C4-2B (cell line): ENCODE measurements at regions not wholly inside any gene's neighbourhood (a gene's known extent, or its start where the extent isn't known, plus 50 kb on each side); places are given as distances from the start of the nearest gene placed in this dataset.

Experiments
- CTCF ChIP-seq: fragments of 450-650 bp; conservative IDR thresholded peaks from 2 replicates; pipeline ENCODE4 v1.5.1; 2017; ENCODE audit warnings: mild to moderate bottlenecking
- ZFX ChIP-seq: fragments of 450-650 bp; IDR thresholded peaks from 2 replicates; pipeline ENCODE4 v1.6.1; 2017

DNA sequence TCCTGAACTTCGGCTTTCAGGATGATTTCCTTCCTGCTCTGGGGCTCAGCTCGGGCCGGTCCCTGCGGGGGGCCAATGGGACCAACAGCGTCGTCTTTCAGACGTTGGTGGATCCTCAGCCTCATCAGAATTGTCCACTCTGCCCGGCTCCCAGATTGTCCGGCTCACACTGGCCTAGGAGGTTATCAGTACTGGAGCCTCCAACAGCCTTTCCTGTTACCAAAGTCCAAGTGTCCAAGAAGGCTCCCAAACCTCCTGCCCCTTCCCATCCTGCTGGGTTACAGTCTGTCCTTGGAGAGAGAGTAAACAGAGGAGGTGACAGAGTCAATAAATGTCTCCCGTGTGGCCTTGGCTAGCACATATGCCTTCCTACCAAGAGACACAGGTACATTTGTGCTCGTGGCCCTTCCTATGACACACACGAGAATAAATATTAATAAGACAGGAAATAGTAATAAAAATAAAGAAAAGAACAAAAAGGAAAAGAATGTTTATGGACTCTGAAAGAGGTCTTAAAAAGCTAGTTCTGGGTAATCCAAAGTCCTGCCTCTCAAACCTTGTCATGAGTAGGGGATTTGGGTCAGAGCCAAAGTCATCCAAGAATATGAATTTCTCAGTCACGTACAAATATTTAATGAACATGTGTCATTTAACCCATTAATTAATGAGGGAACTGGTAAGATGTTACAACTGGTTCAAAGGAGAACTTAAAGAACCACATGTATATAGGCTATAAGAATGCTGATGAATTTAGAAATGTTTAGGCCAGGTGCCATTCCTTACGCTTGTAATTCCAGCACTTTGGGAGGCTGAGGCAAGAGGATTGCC, 80.8 kb upstream of the SLC2A1 start:
- no peak for TF ChIP-seq CTCF
- TF ChIP-seq ZFX: no peak
